NCI-H345 treated with DMSO at 0.1 percent for 48 hours (cell line): ENCODE measurements at regions not wholly inside any gene's neighbourhood (a gene's known extent, or its start where the extent isn't known, plus 50 kb on each side); places are given as distances from the start of the nearest gene placed in this dataset.

Experiments
- DNase-seq: peaks from one replicate; lab custom pipeline; 2025; ENCODE audit not compliant: unreplicated experiment; lab: John Stamatoyannopoulos, UW

- DNase-seq = no peak
Measured at GRCh38 chr5:174398171-174398570, 326.2 kb upstream of the MSX2 start.

- DNase-seq = no peak
Measured at GRCh38 chr5:174399411-174399810, 325.0 kb upstream of the MSX2 start.

- no peak for DNase-seq
Measured at GRCh38 chr5:174400461-174400860, 323.9 kb upstream of the MSX2 start.

- DNase-seq = no peak
Measured at GRCh38 chr5:174401793-174402192, 322.6 kb upstream of the MSX2 start.

- no peak for DNase-seq
Measured at GRCh38 chr5:174402222-174402812, 322.1 kb upstream of the MSX2 start.

GRCh38 chr5:174404848-174405247 lies 319.5 kb upstream of the MSX2 start:
- no peak for DNase-seq

- DNase-seq = no peak
Measured at GRCh38 chr5:174409070-174409469, 315.3 kb upstream of the MSX2 start.

GRCh38 chr5:174409971-174410370 lies 314.4 kb upstream of the MSX2 start:
- DNase-seq = no peak

- DNase-seq = no peak
Measured at GRCh38 chr5:174410716-174411478, 313.5 kb upstream of the MSX2 start.

GRCh38 chr5:174411479-174411819 lies 312.9 kb upstream of the MSX2 start:
- no peak for DNase-seq

GRCh38 chr5:174412374-174412773 lies 312.0 kb upstream of the MSX2 start:
- DNase-seq = no peak

GRCh38 chr5:174412941-174413340 lies 311.4 kb upstream of the MSX2 start:
- no peak for DNase-seq

GRCh38 chr5:174413567-174414314 lies 310.6 kb upstream of the MSX2 start:
- no peak for DNase-seq

- no peak for DNase-seq
Measured at GRCh38 chr5:174414315-174414710, 310.1 kb upstream of the MSX2 start.

- DNase-seq = peak; percentile 33
Measured at GRCh38 chr5:174418809-174419539, 305.4 kb upstream of the MSX2 start.

- peak; percentile 50 for DNase-seq
Measured at GRCh38 chr5:174419540-174420132, 304.7 kb upstream of the MSX2 start.

GRCh38 chr5:174420651-174421407 lies 303.6 kb upstream of the MSX2 start:
- no peak for DNase-seq

GRCh38 chr5:174421408-174421805 lies 303.0 kb upstream of the MSX2 start:
- no peak for DNase-seq

- no peak for DNase-seq
Measured at GRCh38 chr5:174423558-174423957, 300.8 kb upstream of the MSX2 start.
